MV-4-11 (cell line): ENCODE measurements at regions not wholly inside any gene's neighbourhood (a gene's known extent, or its start where the extent isn't known, plus 50 kb on each side); places are given as distances from the start of the nearest gene placed in this dataset.

Experiments
- DNase-seq: peaks from one replicate; lab custom pipeline; 2025; lab: John Stamatoyannopoulos, UW

GRCh38 chr3:189500798-189501495, 130.2 kb upstream of the TP63 start:
- no peak for DNase-seq

GRCh38 chr3:189502256-189502655, 128.9 kb upstream of the TP63 start:
- no peak for DNase-seq

GRCh38 chr3:189502676-189503257, 128.4 kb upstream of the TP63 start:
- DNase-seq, result no peak

- no peak for DNase-seq
Measured at GRCh38 chr3:189507856-189508255, 123.3 kb upstream of the TP63 start.

- no peak for DNase-seq
Measured at GRCh38 chr3:189508784-189509501, 122.2 kb upstream of the TP63 start.

GRCh38 chr3:189512039-189512438, 119.2 kb upstream of the TP63 start:
- peak; percentile 66 for DNase-seq

- no peak for DNase-seq
Measured at GRCh38 chr3:189512821-189513220, 118.4 kb upstream of the TP63 start.

GRCh38 chr3:189513281-189514117, 117.7 kb upstream of the TP63 start:
- no peak for DNase-seq

GRCh38 chr3:189516039-189516438, 115.2 kb upstream of the TP63 start:
- no peak for DNase-seq

GRCh38 chr3:189517981-189518380, 113.2 kb upstream of the TP63 start:
- no peak for DNase-seq

- no peak for DNase-seq
Measured at GRCh38 chr3:189519458-189519857, 111.7 kb upstream of the TP63 start.

- no peak for DNase-seq
Measured at GRCh38 chr3:189529468-189529867, 101.7 kb upstream of the TP63 start.

GRCh38 chr3:189529889-189530471, 101.2 kb upstream of the TP63 start:
- no peak for DNase-seq

- no peak for DNase-seq
Measured at GRCh38 chr3:189530822-189531221, 100.4 kb upstream of the TP63 start.

- no peak for DNase-seq
Measured at GRCh38 chr3:189531271-189531670, 99.9 kb upstream of the TP63 start.

GRCh38 chr3:189534531-189534930, 96.7 kb upstream of the TP63 start:
- no peak for DNase-seq

GRCh38 chr3:189537135-189537534, 94.1 kb upstream of the TP63 start:
- no peak for DNase-seq

- no peak for DNase-seq
Measured at GRCh38 chr3:189547448-189547847, 83.7 kb upstream of the TP63 start.

- DNase-seq, result no peak
Measured at GRCh38 chr3:189548053-189548452, 83.1 kb upstream of the TP63 start.

GRCh38 chr3:189551007-189551406, 80.2 kb upstream of the TP63 start:
- DNase-seq, result no peak

GRCh38 chr3:189554868-189555557, 76.2 kb upstream of the TP63 start:
- peak; percentile 48 for DNase-seq

GRCh38 chr3:189555558-189555881, 75.7 kb upstream of the TP63 start:
- no peak for DNase-seq
